Fibroblast of lung (primary cell): ENCODE measurements at regions not wholly inside any gene's neighbourhood (a gene's known extent, or its start where the extent isn't known, plus 50 kb on each side); places are given as distances from the start of the nearest gene placed in this dataset.

ENCODE experiments used
- CTCF ChIP-seq, 2 donors: IDR thresholded peaks in 1 of 2; conservative IDR thresholded peaks in 1 of 2; 1 replicate in 1 of 2; 2 replicates in 1 of 2; pipeline ENCODE4 v1.5.1; 2011 to 2012; ENCODE audit warnings: low read length in 2 of 2, control low read depth in 1 of 2, inconsistent platforms in 1 of 2, low read depth in 1 of 2, mild to moderate bottlenecking in 1 of 2
- EZH2 ChIP-seq: IDR thresholded peaks from 2 replicates; pipeline ENCODE4 v1.5.1; 2012; ENCODE audit warnings: low read length, control low read depth, mild to moderate bottlenecking; ENCODE audit errors: missing control alignments

GRCh38 chr5:103904651-103905050 lies 342.1 kb upstream of the NUDT12 start:
- no peak for TF ChIP-seq CTCF (conservative IDR thresholded peaks at IDR 0.05 in 1 of 2, IDR thresholded peaks at IDR 0.05 in 1 of 2; ENCODE audit: low read depth in 1 of 2, low read length in 2 of 2)
- no peak for TF ChIP-seq EZH2
